Activated CD4-positive, alpha-beta T cell treated with anti-CD3 and anti-CD28 coated beads for 1 hour (primary cell): ENCODE measurements at regions not wholly inside any gene's neighbourhood (a gene's known extent, or its start where the extent isn't known, plus 50 kb on each side); places are given as distances from the start of the nearest gene placed in this dataset.

ENCODE experiments used
- DNase-seq: peaks from one replicate; pipeline ENCODE4 v3.0.0-alpha.2; 2020

- no peak for DNase-seq
Observed at GRCh38 chr22:23405366-23405851, 174.7 kb downstream of the IGLL1 start.

DNA sequence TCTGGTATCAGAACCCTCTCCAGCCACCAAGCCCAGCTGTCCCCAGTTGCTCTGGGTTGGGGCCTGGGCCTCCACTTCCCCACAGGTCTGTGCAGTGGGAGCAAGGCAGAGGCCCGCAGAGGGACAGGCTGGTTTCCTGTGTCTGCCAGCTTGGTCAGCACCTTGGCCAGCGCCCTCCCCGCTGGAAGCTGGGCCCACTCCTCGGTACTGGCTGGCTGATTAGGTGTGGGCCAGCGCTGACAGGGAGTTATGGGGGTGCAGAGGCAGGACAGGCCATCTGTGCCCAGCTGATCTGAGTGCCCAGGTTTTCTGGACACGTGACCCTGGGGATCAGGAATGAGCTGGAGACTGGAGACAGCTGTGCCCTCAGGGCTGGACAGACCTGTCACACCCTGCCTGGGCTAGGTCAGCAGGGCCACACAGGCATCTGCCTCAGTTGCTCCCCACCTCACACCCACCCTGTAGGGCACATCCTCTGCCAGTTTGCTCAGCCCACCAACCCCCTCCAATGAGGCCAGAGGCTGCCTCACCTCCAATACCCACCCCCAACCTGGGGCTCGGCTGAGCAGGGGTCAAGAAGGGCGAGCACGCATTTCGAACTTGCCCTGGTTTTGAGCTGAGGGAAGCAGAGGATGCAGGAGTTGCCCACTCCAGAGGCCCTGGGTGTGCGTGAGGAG is 175.3 kb downstream of the IGLL1 start:
- no peak for DNase-seq

DNA sequence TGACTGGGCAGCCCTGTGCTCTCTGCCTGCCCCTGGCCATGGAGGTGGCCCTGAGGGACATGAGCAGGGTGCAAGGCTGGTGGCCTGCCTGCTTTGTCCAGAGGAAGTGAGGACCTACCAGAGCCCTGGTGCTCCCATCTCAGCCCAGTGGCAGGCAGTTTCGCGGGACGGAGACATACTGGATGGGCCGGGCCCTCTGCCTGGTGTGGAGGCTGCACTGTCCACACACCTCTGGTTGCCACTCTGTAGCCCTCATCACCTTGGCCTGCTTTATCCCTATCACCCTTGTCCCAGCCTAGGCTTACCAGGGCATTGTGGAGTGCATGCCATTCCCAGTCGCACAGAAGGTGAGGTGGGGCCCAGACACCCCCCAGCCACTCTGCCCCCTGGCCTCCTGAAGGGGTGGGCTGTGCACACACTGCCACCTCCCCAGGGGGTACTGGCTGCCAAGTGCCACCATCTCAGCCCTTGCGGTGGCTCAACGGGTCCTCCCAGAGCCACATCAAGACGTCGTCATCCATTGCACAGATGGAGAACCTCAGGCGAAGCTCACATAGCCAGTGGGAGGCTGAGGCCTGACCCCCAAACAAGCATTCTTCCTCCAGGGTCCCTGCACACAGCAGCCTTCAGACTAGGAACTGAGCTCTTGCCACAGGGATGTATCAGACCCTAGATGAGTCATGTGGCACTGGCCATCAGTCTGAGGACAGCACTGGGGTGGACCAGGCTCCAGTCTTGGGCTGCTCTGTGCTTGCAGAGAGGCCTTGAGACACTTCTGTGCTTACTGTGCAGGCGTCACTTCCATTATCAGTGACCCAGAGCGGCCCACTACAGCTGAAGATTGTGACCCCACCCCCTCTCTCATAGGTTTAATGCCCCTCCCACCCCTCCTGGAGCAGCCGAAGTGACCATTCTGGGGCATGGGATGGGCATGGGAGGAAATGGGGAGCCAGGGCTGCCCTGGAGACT is 176.1 kb downstream of the IGLL1 start:
- DNase-seq, result no peak

- no peak for DNase-seq
Observed at GRCh38 chr22:23403152-23403719, 176.9 kb downstream of the IGLL1 start.

- DNase-seq, result no peak
Observed at GRCh38 chr22:23402275-23403151, 177.6 kb downstream of the IGLL1 start.

DNA sequence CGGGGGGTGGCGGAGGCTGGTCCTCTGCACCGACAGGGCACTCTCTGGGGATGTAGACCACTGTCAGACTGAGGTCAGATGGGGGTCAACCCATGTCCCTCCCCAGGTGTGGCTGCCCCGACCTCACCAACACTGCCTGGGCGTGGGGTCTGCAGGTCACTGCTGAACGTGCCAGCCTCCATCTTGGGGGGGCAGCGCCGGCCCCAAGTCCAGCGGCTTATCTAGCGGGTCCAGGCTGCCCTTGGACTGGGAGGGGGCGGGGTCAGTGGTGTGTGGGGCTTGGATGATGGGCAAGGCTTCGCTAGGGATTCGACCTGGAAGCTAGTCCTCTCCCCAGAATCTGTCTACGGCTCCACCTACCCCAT is 178.2 kb downstream of the IGLL1 start:
- DNase-seq, result no peak

- DNase-seq, result no peak
Observed at GRCh38 chr22:23401111-23401909, 178.8 kb downstream of the IGLL1 start.

- DNase-seq, result no peak
Observed at GRCh38 chr22:23400286-23400981, 179.7 kb downstream of the IGLL1 start.

DNA sequence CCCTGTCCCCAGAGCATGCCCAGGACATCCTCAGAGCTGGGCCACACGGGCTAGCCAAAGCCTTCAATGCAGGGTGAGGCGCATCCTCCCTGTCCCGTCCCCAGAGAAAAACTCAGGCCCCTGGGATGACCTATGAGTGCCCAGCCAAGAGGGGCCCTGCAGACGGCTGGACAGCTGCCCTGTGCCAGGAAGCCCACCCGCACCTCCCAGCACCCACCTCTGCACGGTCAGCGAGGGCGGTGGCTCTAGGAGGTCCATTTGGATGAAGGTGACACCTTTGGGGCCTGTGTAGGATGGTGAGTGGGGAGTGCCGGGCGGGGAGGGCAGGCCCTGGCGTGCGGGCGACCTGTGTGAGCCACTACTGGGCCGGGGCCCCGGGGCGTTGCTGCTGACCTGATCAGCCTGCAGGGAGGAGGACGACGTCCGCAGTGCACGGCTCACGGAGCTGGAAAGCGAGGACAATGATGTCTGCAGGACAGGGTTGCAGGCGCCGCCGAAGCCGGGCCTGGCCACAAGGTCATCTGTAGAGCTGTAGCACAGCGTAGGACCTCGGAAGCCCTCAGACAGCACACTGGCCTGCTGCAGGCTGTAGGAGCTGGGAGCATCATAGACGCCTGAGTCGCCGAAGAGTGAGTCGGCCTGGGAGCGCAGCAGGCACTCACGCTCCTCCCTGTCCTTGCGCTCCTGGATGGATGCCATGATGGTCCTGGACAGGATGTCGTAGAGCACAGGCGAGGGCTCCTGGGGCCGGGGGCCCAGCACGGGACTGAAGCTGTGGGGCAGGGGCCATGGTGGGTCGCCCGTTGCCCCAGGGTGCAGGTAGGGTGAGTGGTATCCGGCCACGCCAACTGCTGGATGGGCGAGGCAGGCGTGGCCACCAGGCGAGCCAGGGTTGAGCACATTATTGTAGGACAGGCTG is 180.5 kb downstream of the IGLL1 start:
- DNase-seq, result no peak

- DNase-seq, result no peak
Observed at GRCh38 chr22:23398701-23399366, 181.3 kb downstream of the IGLL1 start.

- no peak for DNase-seq
Observed at GRCh38 chr22:23397613-23398567, 182.2 kb downstream of the IGLL1 start.

GRCh38 chr22:23397008-23397612 is 183.0 kb downstream of the IGLL1 start:
- DNase-seq, result no peak

DNA sequence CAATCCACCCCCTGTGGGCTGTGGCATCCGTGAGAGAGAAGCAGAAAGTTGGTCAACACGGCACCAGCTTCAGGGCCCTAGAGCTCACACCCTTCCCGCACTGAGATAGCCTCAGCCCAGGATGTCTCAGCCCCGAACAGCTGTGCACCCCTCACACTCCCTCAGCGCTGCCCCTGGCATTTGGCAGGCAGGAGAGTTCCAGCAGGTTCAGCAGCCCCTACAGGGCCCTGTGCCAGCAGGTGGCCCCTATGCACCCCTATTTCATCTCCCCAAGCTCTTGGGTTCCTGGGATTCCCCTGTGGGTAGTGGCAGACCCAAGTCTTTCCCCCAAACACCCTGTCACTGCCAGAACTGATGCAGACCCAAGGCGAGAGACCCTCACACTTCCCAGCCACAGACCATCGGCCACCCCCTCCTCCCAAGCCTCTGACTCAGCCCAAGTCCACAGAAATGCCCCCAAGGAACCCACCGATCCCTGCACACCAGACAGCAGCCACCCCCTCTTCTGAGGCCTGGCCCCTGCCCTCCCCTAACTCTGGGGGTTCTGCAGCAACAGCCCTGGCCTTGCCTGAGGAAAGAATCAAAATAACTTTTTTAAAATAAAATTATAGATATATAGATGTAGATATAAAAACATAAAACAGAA is 183.6 kb downstream of the IGLL1 start:
- DNase-seq, result no peak

DNA sequence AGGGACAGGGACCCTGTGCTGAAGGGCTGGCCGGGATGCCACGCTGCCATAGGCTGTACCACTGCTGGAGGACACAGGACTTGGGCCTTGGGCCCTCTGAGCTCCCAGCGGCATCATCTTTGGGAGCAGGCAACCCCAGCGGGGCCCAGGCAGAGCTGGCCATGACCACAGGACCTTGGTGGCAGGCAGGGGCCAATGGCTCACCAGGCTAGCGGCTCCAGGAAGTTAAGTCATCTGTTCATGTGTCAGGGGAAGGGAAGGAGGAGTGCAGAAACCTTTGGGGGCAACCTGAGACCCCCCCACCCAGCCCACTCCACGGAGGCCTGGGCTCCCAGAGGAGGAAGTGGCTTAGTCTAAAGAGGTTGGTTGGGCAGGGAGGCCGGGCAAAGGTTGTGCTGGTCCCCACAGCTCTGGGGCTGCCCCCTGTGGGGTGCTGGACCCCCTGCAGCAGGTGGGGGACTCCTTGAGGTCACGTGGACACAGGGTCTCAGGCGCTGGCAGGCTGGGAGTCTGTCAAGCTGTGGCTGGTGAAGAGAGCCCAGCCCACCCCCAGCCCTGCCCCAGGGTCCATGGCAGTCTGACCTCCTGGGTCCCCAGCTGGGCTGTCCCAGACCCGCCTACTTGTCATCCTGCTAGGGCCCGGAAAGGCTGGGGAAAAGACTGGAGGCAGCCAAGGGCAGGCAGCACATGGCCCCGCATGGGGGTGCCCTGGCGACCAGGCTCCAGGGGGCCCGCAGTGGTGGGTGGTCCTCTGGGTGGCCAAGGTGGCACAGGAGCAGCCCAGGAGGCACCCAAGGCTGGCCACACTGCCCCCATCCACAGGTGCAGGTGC is 184.3 kb downstream of the IGLL1 start:
- DNase-seq, result no peak

DNA sequence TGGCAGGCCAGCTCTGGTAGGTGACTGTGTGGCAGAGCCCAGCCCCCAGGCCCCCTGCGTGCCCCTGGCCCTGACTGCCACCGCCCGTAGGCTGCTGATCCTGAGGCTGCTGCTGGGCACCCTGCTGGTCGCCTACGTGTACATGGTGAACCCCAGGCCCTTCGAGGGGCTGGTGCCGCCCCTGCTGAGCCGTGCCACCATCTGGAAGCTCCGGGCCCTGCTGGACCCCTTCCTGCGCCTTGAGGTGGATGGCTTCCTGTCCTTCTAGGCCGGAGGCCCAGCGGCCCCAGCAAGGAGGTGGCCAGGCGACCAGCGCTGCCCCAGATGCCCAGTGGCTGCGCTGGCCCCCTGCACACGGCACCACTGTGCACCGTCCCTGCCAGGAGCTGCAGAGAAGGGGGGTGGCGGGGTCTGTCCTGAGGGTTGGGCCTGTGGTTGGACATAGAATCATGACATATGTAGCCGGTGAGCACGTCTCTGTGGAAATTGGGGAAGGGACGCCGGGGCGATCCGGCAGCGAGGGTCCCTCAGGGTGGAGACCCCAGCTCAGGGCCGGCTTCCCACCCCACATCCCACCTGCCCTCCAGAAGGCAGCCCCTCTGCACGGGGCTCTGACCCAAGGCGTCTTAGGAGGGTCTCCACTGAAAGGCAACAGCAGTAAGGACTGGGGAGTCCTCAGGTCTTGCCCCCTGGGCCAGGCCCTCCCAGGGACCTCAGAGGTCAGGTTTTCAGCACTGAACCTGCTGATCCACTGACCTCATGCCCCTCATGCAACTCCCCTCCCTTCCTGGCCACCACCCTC is 185.4 kb downstream of the IGLL1 start:
- DNase-seq, result no peak
